GM23338 (cell line): ENCODE measurements at regions not wholly inside any gene's neighbourhood (a gene's known extent, or its start where the extent isn't known, plus 50 kb on each side); places are given as distances from the start of the nearest gene placed in this dataset.

Source experiments
- ATAC-seq: fragments of 200-7000 bp; cut with Tn5 transposase; 3 replicates; pipeline ENCODE4 v1.9.1; 2020
- DNase-seq: peaks from one replicate; pipeline ENCODE4 v3.0.0-alpha.2; 2015; ENCODE audit warnings: low spot score
- H2AFZ ChIP-seq: fragments of 200-600 bp; sonication (generic); 2 replicates; pipeline ENCODE4 v1.8.0; 2016; ENCODE audit warnings: antibody characterized with exemption, mild to moderate bottlenecking, moderate library complexity
- H3F3A ChIP-seq: fragments of 200-600 bp; sonication (generic); replicated peaks from 2 replicates; pipeline ENCODE4 v1.8.0; 2017; ENCODE audit warnings: antibody characterized with exemption, mixed run types, low read depth
- H3K27ac ChIP-seq: fragments of 200-600 bp; sonication (generic); 2 replicates; pipeline ENCODE4 v1.6.1; 2016; ENCODE audit warnings: low read depth
- H3K27me3 ChIP-seq: fragments of 200-600 bp; sonication (generic); 2 replicates; pipeline ENCODE4 v1.8.0; 2016; ENCODE audit warnings: mild to moderate bottlenecking, mixed run types, moderate library complexity; ENCODE audit not compliant: insufficient read depth
- H3K36me3 ChIP-seq: fragments of 200-600 bp; sonication (generic); 2 replicates; pipeline ENCODE4 v1.8.0; 2016; ENCODE audit warnings: mild to moderate bottlenecking; ENCODE audit not compliant: insufficient read depth
- H3K4me1 ChIP-seq: fragments of 200-600 bp; sonication (generic); 2 replicates; pipeline ENCODE4 v1.8.0; 2016; ENCODE audit warnings: mild to moderate bottlenecking, moderate library complexity; ENCODE audit not compliant: insufficient read depth
- H3K4me2 ChIP-seq: fragments of 200-600 bp; sonication (generic); 2 replicates; pipeline ENCODE4 v1.7.1; 2017; ENCODE audit warnings: mixed run types
- H3K4me3 ChIP-seq: fragments of 200-600 bp; sonication (generic); 2 replicates; pipeline ENCODE4 v1.6.1; 2016; ENCODE audit warnings: mixed run types
- H3K79me2 ChIP-seq: fragments of 200-600 bp; sonication (generic); replicated peaks from 2 replicates; pipeline ENCODE4 v1.8.0; 2017; ENCODE audit warnings: mild to moderate bottlenecking; ENCODE audit not compliant: insufficient read depth
- H3K9me2 ChIP-seq: fragments of 200-600 bp; sonication (generic); 2 replicates; pipeline ENCODE4 v1.8.0; 2017; ENCODE audit not compliant: insufficient read depth
- H4K20me1 ChIP-seq: fragments of 200-600 bp; sonication (generic); replicated peaks from 2 replicates; pipeline ENCODE4 v1.8.0; 2017; ENCODE audit warnings: mild to moderate bottlenecking; ENCODE audit not compliant: insufficient read depth
- H3K27ac Mint-ChIP-seq: 2 replicates; pipeline ENCODE4 v1.8.0; 2020; ENCODE audit warnings: inconsistent platforms, mild to moderate bottlenecking, moderate library complexity, mixed read lengths
- H3K27me3 Mint-ChIP-seq: 3 replicates; pipeline ENCODE4 v1.8.0; 2022; ENCODE audit warnings: low read depth, mild to moderate bottlenecking, moderate library complexity, mixed read lengths, inconsistent platforms; ENCODE audit not compliant: insufficient read depth, poor library complexity
- H3K36me3 Mint-ChIP-seq: 3 replicates; pipeline ENCODE4 v1.8.0; 2021; ENCODE audit warnings: low read depth, mild to moderate bottlenecking, inconsistent platforms, moderate library complexity, mixed read lengths
- H3K4me1 Mint-ChIP-seq: 3 replicates; pipeline ENCODE4 v1.8.0; 2020; ENCODE audit warnings: mild to moderate bottlenecking, inconsistent platforms, mixed read lengths
- H3K4me3 Mint-ChIP-seq: 3 replicates; pipeline ENCODE4 v1.8.0; 2021; ENCODE audit warnings: moderate library complexity, mild to moderate bottlenecking, inconsistent platforms, mixed read lengths
- H3K9me3 Mint-ChIP-seq: 3 replicates; pipeline ENCODE4 v1.8.0; 2020; ENCODE audit warnings: moderate library complexity, mild to moderate bottlenecking, inconsistent platforms, mixed read lengths
- CREB1 ChIP-seq: fragments of 250-450 bp; sonication (Bioruptor Pico); IDR thresholded peaks from 2 replicates; pipeline ENCODE4 v1.5.0; 2020; ENCODE audit warnings: low read depth, mild to moderate bottlenecking, moderate library complexity
- ETS1 ChIP-seq: IDR thresholded peaks from 2 replicates; pipeline ENCODE4 v1.6.1; 2016; ENCODE audit warnings: antibody characterized with exemption
- EZH2 ChIP-seq: fragments of 200-600 bp; sonication (generic); IDR thresholded peaks from one replicate; pipeline ENCODE4 v1.8.0; 2017; ENCODE audit warnings: antibody characterized with exemption, mild to moderate bottlenecking, low read depth; ENCODE audit not compliant: unreplicated experiment
- EZH2phosphoT487 ChIP-seq: fragments of 200-600 bp; sonication (generic); IDR thresholded peaks from one replicate; pipeline ENCODE4 v1.8.1; 2018; ENCODE audit warnings: antibody characterized with exemption; ENCODE audit not compliant: unreplicated experiment
- NANOG ChIP-seq: IDR thresholded peaks from 2 replicates; pipeline ENCODE4 v1.6.1; 2016; ENCODE audit warnings: antibody characterized with exemption, borderline replicate concordance
- POLR2AphosphoS5 ChIP-seq: IDR thresholded peaks from 2 replicates; pipeline ENCODE4 v1.6.1; 2016; ENCODE audit warnings: antibody characterized with exemption, low read depth
- STAT1 ChIP-seq: IDR thresholded peaks from one replicate; pipeline ENCODE4 v1.6.1; 2016; ENCODE audit warnings: antibody characterized with exemption; ENCODE audit not compliant: unreplicated experiment
- ZNF114 ChIP-seq: fragments of 250-450 bp; sonication (Bioruptor Pico); IDR thresholded peaks from 2 replicates; pipeline ENCODE4 v1.5.0; 2020; ENCODE audit warnings: mild to moderate bottlenecking, moderate library complexity
- ZNF331 ChIP-seq: fragments of 250-450 bp; sonication (Bioruptor Pico); IDR thresholded peaks from 2 replicates; pipeline ENCODE4 v1.5.0; 2020; ENCODE audit warnings: low read depth, mild to moderate bottlenecking, moderate library complexity
- TF ChIP-seq, protein P1 (sequence below): fragments of 250-450 bp; sonication (Bioruptor Pico); IDR thresholded peaks from 2 replicates; pipeline ENCODE4 v1.5.0; 2020; ENCODE audit warnings: mild to moderate bottlenecking, moderate library complexity

GRCh38 chr3:191813245-191813644 is 352.3 kb downstream of the PYDC2 start:
- H3K27me3 ChIP-seq: no peaks in the 10 kb centered on the region
- H3K79me2 ChIP-seq: no peaks in the 10 kb centered on the region
- H3K4me1 ChIP-seq: no peaks in the 10 kb centered on the region
- Mint-ChIP-seq H3K27me3 (peaks cover 5% of the 10 kb centered on the region), H3K27ac (no peak overlapping the region), H3K4me1 (no peaks in the 10 kb centered on the region), H3K9me3 (no peaks in the 10 kb centered on the region; the same call in 2 of the 3 replicates), H3K4me3 (no peak overlapping the region), H3K36me3 (no peaks in the 10 kb centered on the region)
- no peak overlapping the region for H2AFZ ChIP-seq
- H3K36me3 ChIP-seq: no peaks in the 10 kb centered on the region
- H4K20me1 ChIP-seq: no peaks in the 10 kb centered on the region
- H3K27ac ChIP-seq: no peak overlapping the region
- DNase-seq (no peak), ATAC-seq (no peak)
- no peak overlapping the region for H3K4me3 ChIP-seq
- TF ChIP-seq ETS1 (no peak), ZNF331 (no peak), ZNF114 (CRISPR knock-in tag) (no peak), EZH2phosphoT487 (no peak), EZH2 (no peak), STAT1 (no peak), POLR2AphosphoS5 (no peak), CREB1 (CRISPR knock-in tag) (no peak), NANOG (no peak)
- TF ChIP-seq, protein P1, sequence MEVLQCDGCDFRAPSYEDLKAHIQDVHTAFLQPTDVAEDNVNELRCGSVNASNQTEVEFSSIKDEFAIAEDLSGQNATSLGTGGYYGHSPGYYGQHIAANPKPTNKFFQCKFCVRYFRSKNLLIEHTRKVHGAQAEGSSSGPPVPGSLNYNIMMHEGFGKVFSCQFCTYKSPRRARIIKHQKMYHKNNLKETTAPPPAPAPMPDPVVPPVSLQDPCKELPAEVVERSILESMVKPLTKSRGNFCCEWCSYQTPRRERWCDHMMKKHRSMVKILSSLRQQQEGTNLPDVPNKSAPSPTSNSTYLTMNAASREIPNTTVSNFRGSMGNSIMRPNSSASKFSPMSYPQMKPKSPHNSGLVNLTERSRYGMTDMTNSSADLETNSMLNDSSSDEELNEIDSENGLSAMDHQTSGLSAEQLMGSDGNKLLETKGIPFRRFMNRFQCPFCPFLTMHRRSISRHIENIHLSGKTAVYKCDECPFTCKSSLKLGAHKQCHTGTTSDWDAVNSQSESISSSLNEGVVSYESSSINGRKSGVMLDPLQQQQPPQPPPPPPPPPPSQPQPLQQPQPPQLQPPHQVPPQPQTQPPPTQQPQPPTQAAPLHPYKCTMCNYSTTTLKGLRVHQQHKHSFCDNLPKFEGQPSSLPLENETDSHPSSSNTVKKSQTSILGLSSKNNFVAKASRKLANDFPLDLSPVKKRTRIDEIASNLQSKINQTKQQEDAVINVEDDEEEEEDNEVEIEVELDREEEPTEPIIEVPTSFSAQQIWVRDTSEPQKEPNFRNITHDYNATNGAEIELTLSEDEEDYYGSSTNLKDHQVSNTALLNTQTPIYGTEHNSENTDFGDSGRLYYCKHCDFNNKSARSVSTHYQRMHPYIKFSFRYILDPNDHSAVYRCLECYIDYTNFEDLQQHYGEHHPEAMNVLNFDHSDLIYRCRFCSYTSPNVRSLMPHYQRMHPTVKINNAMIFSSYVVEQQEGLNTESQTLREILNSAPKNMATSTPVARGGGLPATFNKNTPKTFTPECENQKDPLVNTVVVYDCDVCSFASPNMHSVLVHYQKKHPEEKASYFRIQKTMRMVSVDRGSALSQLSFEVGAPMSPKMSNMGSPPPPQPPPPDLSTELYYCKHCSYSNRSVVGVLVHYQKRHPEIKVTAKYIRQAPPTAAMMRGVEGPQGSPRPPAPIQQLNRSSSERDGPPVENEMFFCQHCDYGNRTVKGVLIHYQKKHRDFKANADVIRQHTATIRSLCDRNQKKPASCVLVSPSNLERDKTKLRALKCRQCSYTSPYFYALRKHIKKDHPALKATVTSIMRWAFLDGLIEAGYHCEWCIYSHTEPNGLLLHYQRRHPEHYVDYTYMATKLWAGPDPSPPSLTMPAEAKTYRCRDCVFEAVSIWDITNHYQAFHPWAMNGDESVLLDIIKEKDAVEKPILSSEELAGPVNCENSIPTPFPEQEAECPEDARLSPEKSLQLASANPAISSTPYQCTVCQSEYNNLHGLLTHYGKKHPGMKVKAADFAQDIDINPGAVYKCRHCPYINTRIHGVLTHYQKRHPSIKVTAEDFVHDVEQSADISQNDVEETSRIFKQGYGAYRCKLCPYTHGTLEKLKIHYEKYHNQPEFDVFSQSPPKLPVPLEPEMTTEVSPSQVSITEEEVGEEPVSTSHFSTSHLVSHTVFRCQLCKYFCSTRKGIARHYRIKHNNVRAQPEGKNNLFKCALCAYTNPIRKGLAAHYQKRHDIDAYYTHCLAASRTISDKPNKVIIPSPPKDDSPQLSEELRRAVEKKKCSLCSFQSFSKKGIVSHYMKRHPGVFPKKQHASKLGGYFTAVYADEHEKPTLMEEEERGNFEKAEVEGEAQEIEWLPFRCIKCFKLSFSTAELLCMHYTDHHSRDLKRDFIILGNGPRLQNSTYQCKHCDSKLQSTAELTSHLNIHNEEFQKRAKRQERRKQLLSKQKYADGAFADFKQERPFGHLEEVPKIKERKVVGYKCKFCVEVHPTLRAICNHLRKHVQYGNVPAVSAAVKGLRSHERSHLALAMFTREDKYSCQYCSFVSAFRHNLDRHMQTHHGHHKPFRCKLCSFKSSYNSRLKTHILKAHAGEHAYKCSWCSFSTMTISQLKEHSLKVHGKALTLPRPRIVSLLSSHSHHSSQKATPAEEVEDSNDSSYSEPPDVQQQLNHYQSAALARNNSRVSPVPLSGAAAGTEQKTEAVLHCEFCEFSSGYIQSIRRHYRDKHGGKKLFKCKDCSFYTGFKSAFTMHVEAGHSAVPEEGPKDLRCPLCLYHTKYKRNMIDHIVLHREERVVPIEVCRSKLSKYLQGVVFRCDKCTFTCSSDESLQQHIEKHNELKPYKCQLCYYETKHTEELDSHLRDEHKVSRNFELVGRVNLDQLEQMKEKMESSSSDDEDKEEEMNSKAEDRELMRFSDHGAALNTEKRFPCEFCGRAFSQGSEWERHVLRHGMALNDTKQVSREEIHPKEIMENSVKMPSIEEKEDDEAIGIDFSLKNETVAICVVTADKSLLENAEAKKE (CRISPR knock-in tag): no peak
- H3K4me2 ChIP-seq: no peak overlapping the region
- H3F3A ChIP-seq: no peaks in the 10 kb centered on the region
- H3K9me2 ChIP-seq: no peaks in the 10 kb centered on the region
